ENCODE measurements at regions not wholly inside any gene's neighbourhood (a gene's known extent, or its start where the extent isn't known, plus 50 kb on each side); places are given as distances from the start of the nearest gene placed in this dataset.

GRCh38 chr2:16330012-16330411, 335.6 kb downstream of the CYRIA start:
- no peak for ATAC-seq
- TF ChIP-seq, protein P1, sequence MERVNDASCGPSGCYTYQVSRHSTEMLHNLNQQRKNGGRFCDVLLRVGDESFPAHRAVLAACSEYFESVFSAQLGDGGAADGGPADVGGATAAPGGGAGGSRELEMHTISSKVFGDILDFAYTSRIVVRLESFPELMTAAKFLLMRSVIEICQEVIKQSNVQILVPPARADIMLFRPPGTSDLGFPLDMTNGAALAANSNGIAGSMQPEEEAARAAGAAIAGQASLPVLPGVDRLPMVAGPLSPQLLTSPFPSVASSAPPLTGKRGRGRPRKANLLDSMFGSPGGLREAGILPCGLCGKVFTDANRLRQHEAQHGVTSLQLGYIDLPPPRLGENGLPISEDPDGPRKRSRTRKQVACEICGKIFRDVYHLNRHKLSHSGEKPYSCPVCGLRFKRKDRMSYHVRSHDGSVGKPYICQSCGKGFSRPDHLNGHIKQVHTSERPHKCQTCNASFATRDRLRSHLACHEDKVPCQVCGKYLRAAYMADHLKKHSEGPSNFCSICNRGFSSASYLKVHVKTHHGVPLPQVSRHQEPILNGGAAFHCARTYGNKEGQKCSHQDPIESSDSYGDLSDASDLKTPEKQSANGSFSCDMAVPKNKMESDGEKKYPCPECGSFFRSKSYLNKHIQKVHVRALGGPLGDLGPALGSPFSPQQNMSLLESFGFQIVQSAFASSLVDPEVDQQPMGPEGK (CRISPR knock-in tag; IDR thresholded peaks at IDR 0.05; ENCODE audit: borderline replicate concordance): no peak
- no peak for TF ChIP-seq BACH2 (CRISPR knock-in tag; IDR thresholded peaks at IDR 0.05; ENCODE audit: borderline replicate concordance)
- no peak for TF ChIP-seq ISL1 (CRISPR knock-in tag; IDR thresholded peaks at IDR 0.05)
- TF ChIP-seq ZFP30 (CRISPR knock-in tag; IDR thresholded peaks at IDR 0.05): no peak
- no peak for TF ChIP-seq TOX (CRISPR knock-in tag; IDR thresholded peaks at IDR 0.05; ENCODE audit: borderline replicate concordance)
- no peak for TF ChIP-seq OSR1 (CRISPR knock-in tag; IDR thresholded peaks at IDR 0.05)
- no peak for TF ChIP-seq TCF4 (CRISPR knock-in tag; IDR thresholded peaks at IDR 0.05; ENCODE audit: borderline replicate concordance)
- TF ChIP-seq RARB (CRISPR knock-in tag; IDR thresholded peaks at IDR 0.05): no peak
- no peak for TF ChIP-seq ZC3H10 (CRISPR knock-in tag; IDR thresholded peaks at IDR 0.05)
- no peak for TF ChIP-seq SNAI2 (CRISPR knock-in tag; IDR thresholded peaks at IDR 0.05)
- no peak for TF ChIP-seq ESRRG (CRISPR knock-in tag; IDR thresholded peaks at IDR 0.05)
- no peak for TF ChIP-seq ZNF70 (CRISPR knock-in tag; IDR thresholded peaks at IDR 0.05)
- no peak for TF ChIP-seq TSHZ2 (CRISPR knock-in tag; IDR thresholded peaks at IDR 0.05)
- TF ChIP-seq CSDC2 (CRISPR knock-in tag; IDR thresholded peaks at IDR 0.05): no peak
- TF ChIP-seq ZNF8 (CRISPR knock-in tag; IDR thresholded peaks at IDR 0.05): no peak
- TF ChIP-seq, protein P2, sequence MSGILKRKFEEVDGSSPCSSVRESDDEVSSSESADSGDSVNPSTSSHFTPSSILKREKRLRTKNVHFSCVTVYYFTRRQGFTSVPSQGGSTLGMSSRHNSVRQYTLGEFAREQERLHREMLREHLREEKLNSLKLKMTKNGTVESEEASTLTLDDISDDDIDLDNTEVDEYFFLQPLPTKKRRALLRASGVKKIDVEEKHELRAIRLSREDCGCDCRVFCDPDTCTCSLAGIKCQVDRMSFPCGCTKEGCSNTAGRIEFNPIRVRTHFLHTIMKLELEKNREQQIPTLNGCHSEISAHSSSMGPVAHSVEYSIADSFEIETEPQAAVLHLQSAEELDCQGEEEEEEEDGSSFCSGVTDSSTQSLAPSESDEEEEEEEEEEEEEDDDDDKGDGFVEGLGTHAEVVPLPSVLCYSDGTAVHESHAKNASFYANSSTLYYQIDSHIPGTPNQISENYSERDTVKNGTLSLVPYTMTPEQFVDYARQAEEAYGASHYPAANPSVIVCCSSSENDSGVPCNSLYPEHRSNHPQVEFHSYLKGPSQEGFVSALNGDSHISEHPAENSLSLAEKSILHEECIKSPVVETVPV (CRISPR knock-in tag; IDR thresholded peaks at IDR 0.05): no peak
- no peak for TF ChIP-seq PPARA (CRISPR knock-in tag; IDR thresholded peaks at IDR 0.05; ENCODE audit: borderline replicate concordance)
- TF ChIP-seq ZFP3 (CRISPR knock-in tag; IDR thresholded peaks at IDR 0.05): no peak

- TF ChIP-seq ZNF8 (CRISPR knock-in tag; IDR thresholded peaks at IDR 0.05) (no peak), ZC3H10 (CRISPR knock-in tag; IDR thresholded peaks at IDR 0.05) (no peak), SNAI2 (CRISPR knock-in tag; IDR thresholded peaks at IDR 0.05) (no peak), OSR1 (CRISPR knock-in tag; IDR thresholded peaks at IDR 0.05) (no peak), ZNF565 (CRISPR knock-in tag; conservative IDR thresholded peaks at IDR 0.05; ENCODE audit: low read depth) (no peak), ZFP30 (CRISPR knock-in tag; IDR thresholded peaks at IDR 0.05) (no peak), TSHZ2 (CRISPR knock-in tag; IDR thresholded peaks at IDR 0.05) (no peak), TCF4 (CRISPR knock-in tag; IDR thresholded peaks at IDR 0.05; ENCODE audit: borderline replicate concordance) (no peak), ARNTL (CRISPR knock-in tag; IDR thresholded peaks at IDR 0.05; ENCODE audit: borderline replicate concordance, low read depth) (no peak), ESRRG (CRISPR knock-in tag; IDR thresholded peaks at IDR 0.05) (no peak), GLIS3 (CRISPR knock-in tag; IDR thresholded peaks at IDR 0.05) (no peak), ZNF70 (CRISPR knock-in tag; IDR thresholded peaks at IDR 0.05) (no peak), TOX (CRISPR knock-in tag; IDR thresholded peaks at IDR 0.05; ENCODE audit: borderline replicate concordance) (no peak), ZFP3 (CRISPR knock-in tag; IDR thresholded peaks at IDR 0.05) (no peak), BACH2 (CRISPR knock-in tag; IDR thresholded peaks at IDR 0.05; ENCODE audit: borderline replicate concordance) (no peak), ISL1 (CRISPR knock-in tag; IDR thresholded peaks at IDR 0.05) (no peak)
- TF ChIP-seq, protein P1 (CRISPR knock-in tag; IDR thresholded peaks at IDR 0.05; ENCODE audit: borderline replicate concordance): no peak
- TF ChIP-seq, protein P2 (CRISPR knock-in tag; IDR thresholded peaks at IDR 0.05): no peak
- TF ChIP-seq, protein P3, sequence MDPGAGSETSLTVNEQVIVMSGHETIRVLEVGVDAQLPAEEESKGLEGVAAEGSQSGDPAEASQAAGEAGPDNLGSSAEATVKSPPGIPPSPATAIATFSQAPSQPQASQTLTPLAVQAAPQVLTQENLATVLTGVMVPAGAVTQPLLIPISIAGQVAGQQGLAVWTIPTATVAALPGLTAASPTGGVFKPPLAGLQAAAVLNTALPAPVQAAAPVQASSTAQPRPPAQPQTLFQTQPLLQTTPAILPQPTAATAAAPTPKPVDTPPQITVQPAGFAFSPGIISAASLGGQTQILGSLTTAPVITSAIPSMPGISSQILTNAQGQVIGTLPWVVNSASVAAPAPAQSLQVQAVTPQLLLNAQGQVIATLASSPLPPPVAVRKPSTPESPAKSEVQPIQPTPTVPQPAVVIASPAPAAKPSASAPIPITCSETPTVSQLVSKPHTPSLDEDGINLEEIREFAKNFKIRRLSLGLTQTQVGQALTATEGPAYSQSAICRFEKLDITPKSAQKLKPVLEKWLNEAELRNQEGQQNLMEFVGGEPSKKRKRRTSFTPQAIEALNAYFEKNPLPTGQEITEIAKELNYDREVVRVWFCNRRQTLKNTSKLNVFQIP (CRISPR knock-in tag; IDR thresholded peaks at IDR 0.05; ENCODE audit: borderline replicate concordance, low read depth): no peak
- TF ChIP-seq, protein P4, sequence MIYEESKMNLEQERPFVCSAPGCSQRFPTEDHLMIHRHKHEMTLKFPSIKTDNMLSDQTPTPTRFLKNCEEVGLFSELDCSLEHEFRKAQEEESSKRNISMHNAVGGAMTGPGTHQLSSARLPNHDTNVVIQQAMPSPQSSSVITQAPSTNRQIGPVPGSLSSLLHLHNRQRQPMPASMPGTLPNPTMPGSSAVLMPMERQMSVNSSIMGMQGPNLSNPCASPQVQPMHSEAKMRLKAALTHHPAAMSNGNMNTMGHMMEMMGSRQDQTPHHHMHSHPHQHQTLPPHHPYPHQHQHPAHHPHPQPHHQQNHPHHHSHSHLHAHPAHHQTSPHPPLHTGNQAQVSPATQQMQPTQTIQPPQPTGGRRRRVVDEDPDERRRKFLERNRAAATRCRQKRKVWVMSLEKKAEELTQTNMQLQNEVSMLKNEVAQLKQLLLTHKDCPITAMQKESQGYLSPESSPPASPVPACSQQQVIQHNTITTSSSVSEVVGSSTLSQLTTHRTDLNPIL (CRISPR knock-in tag; IDR thresholded peaks at IDR 0.05; ENCODE audit: low read depth): no peak
- ATAC-seq: no peak
Observed at GRCh38 chr2:16329421-16329820, 336.2 kb downstream of the CYRIA start.
